Fibroblast of the aortic adventitia (primary cell): ENCODE measurements at regions not wholly inside any gene's neighbourhood (a gene's known extent, or its start where the extent isn't known, plus 50 kb on each side); places are given as distances from the start of the nearest gene placed in this dataset.
A peak's percentile ranks its signal among the peaks of the same experiment; 100 is the strongest.

Experiments used
- DNase-seq: peaks from one replicate; pipeline ENCODE4 v3.0.0-alpha.2; 2010; ENCODE audit warnings: low read depth
- H3K4me3 ChIP-seq: 2 replicates; pipeline ENCODE4 v1.5.1; 2011; ENCODE audit warnings: low read depth, mild to moderate bottlenecking, control low read depth, low read length, moderate library complexity
- CTCF ChIP-seq: IDR thresholded peaks from 2 replicates; pipeline ENCODE4 v1.5.1; 2011; ENCODE audit warnings: mild to moderate bottlenecking, low read length, control low read depth, inconsistent platforms; ENCODE audit not compliant: insufficient read depth

GRCh38 chr7:80403686-80404241, 108.1 kb downstream of the GNAT3 start:
- TF ChIP-seq CTCF: no peak
- DNase-seq: peak; percentile 23
- H3K4me3 ChIP-seq: no peak overlapping the region

GRCh38 chr7:80401708-80402107, 110.2 kb downstream of the GNAT3 start:
- no peak for TF ChIP-seq CTCF
- no peak overlapping the region for H3K4me3 ChIP-seq
- DNase-seq: no peak

- no peak overlapping the region for H3K4me3 ChIP-seq
- TF ChIP-seq CTCF: no peak
- DNase-seq: no peak
These were observed 118.1 kb downstream of the GNAT3 start for GRCh38 chr7:80393786-80394185.

- H3K4me3 ChIP-seq: no peak overlapping the region
- DNase-seq: peak; percentile 72
- peak; percentile 55 for TF ChIP-seq CTCF
These were observed 119.4 kb downstream of the GNAT3 start for GRCh38 chr7:80392229-80393169.

- no peak overlapping the region for H3K4me3 ChIP-seq
- TF ChIP-seq CTCF: no peak
- DNase-seq: no peak
These were observed 124.2 kb downstream of the GNAT3 start for GRCh38 chr7:80387634-80388193.

- DNase-seq: no peak
- TF ChIP-seq CTCF: no peak
- H3K4me3 ChIP-seq: no peak overlapping the region
These were observed 125.2 kb downstream of the GNAT3 start for GRCh38 chr7:80386686-80387085.
